Gastrocnemius medialis (tissue), 4 donors: ENCODE measurements at regions not wholly inside any gene's neighbourhood (a gene's known extent, or its start where the extent isn't known, plus 50 kb on each side); places are given as distances from the start of the nearest gene placed in this dataset.

Source experiments
- POLR2A ChIP-seq, 2 donors: fragments of 450-650 bp; IDR thresholded peaks; one replicate each; pipeline ENCODE4 v1.6.1; 2017; ENCODE audit warnings: antibody characterized with exemption in 2 of 2, mild to moderate bottlenecking in 2 of 2, moderate library complexity in 2 of 2
- TF ChIP-seq, protein P1 (sequence below), 5 experiments: fragments of 450-650 bp in 3 of 5; fragments of 200-600 bp in 2 of 5; sonication (generic) in 2 of 5; IDR thresholded peaks in 4 of 5; conservative IDR thresholded peaks in 1 of 5; 1 replicate in 4 of 5; 2 replicates in 1 of 5; pipeline ENCODE4 v1.5.1; 2016 to 2019; ENCODE audit warnings: antibody characterized with exemption in 5 of 5, mild to moderate bottlenecking in 3 of 5, moderate library complexity in 3 of 5

DNA sequence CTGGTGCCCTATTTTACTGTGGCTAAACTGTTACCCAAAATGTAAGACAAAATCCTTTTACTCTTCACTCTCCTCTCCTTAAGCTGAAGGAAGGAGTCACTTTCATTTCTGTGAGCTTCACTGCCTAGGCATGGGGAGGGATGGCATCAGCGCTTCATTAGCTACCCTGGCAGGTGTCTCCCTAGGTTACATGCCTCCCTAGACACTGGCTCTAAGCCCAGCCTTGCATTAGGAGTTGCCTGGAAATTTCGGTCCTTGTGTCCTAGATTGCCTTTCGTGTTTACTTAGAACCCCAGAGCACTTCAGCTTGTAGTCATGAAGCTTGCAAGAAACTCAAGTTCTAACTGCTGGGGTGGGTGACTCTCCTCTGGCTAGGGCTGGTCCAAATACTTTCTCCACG lies 520.5 kb upstream of the STXBP6 start:
- no peak for TF ChIP-seq POLR2A (IDR thresholded peaks at IDR 0.05)
- TF ChIP-seq, protein P1, sequence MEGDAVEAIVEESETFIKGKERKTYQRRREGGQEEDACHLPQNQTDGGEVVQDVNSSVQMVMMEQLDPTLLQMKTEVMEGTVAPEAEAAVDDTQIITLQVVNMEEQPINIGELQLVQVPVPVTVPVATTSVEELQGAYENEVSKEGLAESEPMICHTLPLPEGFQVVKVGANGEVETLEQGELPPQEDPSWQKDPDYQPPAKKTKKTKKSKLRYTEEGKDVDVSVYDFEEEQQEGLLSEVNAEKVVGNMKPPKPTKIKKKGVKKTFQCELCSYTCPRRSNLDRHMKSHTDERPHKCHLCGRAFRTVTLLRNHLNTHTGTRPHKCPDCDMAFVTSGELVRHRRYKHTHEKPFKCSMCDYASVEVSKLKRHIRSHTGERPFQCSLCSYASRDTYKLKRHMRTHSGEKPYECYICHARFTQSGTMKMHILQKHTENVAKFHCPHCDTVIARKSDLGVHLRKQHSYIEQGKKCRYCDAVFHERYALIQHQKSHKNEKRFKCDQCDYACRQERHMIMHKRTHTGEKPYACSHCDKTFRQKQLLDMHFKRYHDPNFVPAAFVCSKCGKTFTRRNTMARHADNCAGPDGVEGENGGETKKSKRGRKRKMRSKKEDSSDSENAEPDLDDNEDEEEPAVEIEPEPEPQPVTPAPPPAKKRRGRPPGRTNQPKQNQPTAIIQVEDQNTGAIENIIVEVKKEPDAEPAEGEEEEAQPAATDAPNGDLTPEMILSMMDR (IDR thresholded peaks at IDR 0.05 in 4 of 5, conservative IDR thresholded peaks at IDR 0.05 in 1 of 5) = no peak
